SK-N-SH treated with all-trans-retinoic acid at 6 μM for 48 hours (cell line): ENCODE measurements at regions not wholly inside any gene's neighbourhood (a gene's known extent, or its start where the extent isn't known, plus 50 kb on each side); places are given as distances from the start of the nearest gene placed in this dataset.

Experiments
- ATAC-seq: fragments of 200-7000 bp; cut with Tn5 transposase; 3 replicates; pipeline ENCODE4 v1.9.1; 2020; ENCODE audit warnings: mild to moderate bottlenecking, moderate library complexity
- ARNTL ChIP-seq: fragments of 450-650 bp; formaldehyde crosslinking; IDR thresholded peaks from 2 replicates; pipeline ENCODE4 v1.5.0; 2020; ENCODE audit warnings: low read depth, mild to moderate bottlenecking, moderate library complexity, borderline replicate concordance
- BACH2 ChIP-seq: fragments of 250-450 bp; sonication (Bioruptor Pico); IDR thresholded peaks from 2 replicates; pipeline ENCODE4 v1.9.0; 2021; ENCODE audit warnings: mild to moderate bottlenecking, borderline replicate concordance
- ESRRG ChIP-seq: fragments of 250-450 bp; sonication (Bioruptor Pico); IDR thresholded peaks from 2 replicates; pipeline ENCODE4 v1.6.1; 2021; ENCODE audit warnings: mild to moderate bottlenecking
- GLIS3 ChIP-seq: fragments of 250-450 bp; sonication (Bioruptor Pico); IDR thresholded peaks from 2 replicates; pipeline ENCODE4 v1.5.0; 2020; ENCODE audit warnings: mild to moderate bottlenecking, moderate library complexity
- OSR1 ChIP-seq: fragments of 250-450 bp; sonication (Bioruptor Pico); IDR thresholded peaks from 2 replicates; pipeline ENCODE4 v1.8.0; 2022; ENCODE audit warnings: moderate library complexity, mild to moderate bottlenecking, inconsistent platforms
- PPARA ChIP-seq: fragments of 250-450 bp; sonication (Bioruptor Pico); IDR thresholded peaks from 2 replicates; pipeline ENCODE4 v1.5.0; 2020; ENCODE audit warnings: mild to moderate bottlenecking, borderline replicate concordance
- RARB ChIP-seq: fragments of 250-450 bp; sonication (Bioruptor Pico); IDR thresholded peaks from 2 replicates; pipeline ENCODE4 v1.8.0; 2021; ENCODE audit warnings: mild to moderate bottlenecking, moderate library complexity
- TCF4 ChIP-seq: fragments of 250-450 bp; sonication (Bioruptor Pico); IDR thresholded peaks from 2 replicates; pipeline ENCODE4 v1.8.0; 2021; ENCODE audit warnings: mild to moderate bottlenecking, moderate library complexity, borderline replicate concordance
- ZC3H10 ChIP-seq: fragments of 250-450 bp; sonication (Bioruptor Pico); IDR thresholded peaks from 2 replicates; pipeline ENCODE4 v1.5.1; 2021; ENCODE audit warnings: mild to moderate bottlenecking, moderate library complexity
- ZFP3 ChIP-seq: fragments of 250-450 bp; sonication (Bioruptor Pico); IDR thresholded peaks from 2 replicates; pipeline ENCODE4 v1.5.0; 2020; ENCODE audit warnings: mild to moderate bottlenecking, moderate library complexity
- ZFP30 ChIP-seq: fragments of 450-650 bp; formaldehyde crosslinking; IDR thresholded peaks from 2 replicates; pipeline ENCODE4 v1.5.0; 2022; ENCODE audit warnings: mild to moderate bottlenecking, moderate library complexity
- ZNF565 ChIP-seq: fragments of 450-650 bp; formaldehyde crosslinking; conservative IDR thresholded peaks from 2 replicates; pipeline ENCODE4 v1.5.0; 2020; ENCODE audit warnings: low read depth, mild to moderate bottlenecking, moderate library complexity
- ZNF70 ChIP-seq: fragments of 450-650 bp; formaldehyde crosslinking; IDR thresholded peaks from 2 replicates; pipeline ENCODE4 v1.5.0; 2020; ENCODE audit warnings: mild to moderate bottlenecking, moderate library complexity
- ZNF8 ChIP-seq: fragments of 450-650 bp; formaldehyde crosslinking; IDR thresholded peaks from 2 replicates; pipeline ENCODE4 v1.5.0; 2020; ENCODE audit warnings: mild to moderate bottlenecking, moderate library complexity
- TF ChIP-seq, protein P1 (sequence below): fragments of 250-450 bp; sonication (Bioruptor Pico); IDR thresholded peaks from 2 replicates; pipeline ENCODE4 v1.5.1; 2020; ENCODE audit warnings: low read depth, mild to moderate bottlenecking, moderate library complexity
- TF ChIP-seq, protein P2 (sequence below): fragments of 250-450 bp; sonication (Bioruptor Pico); IDR thresholded peaks from 2 replicates; pipeline ENCODE4 v1.8.0; 2020; ENCODE audit warnings: mild to moderate bottlenecking, moderate library complexity, borderline replicate concordance
- TF ChIP-seq, protein P3 (sequence below): fragments of 250-450 bp; sonication (Bioruptor Pico); IDR thresholded peaks from 2 replicates; pipeline ENCODE4 v1.5.0; 2020; ENCODE audit warnings: mild to moderate bottlenecking, moderate library complexity
- TF ChIP-seq, protein P4 (sequence below): fragments of 250-450 bp; sonication (Bioruptor Pico); IDR thresholded peaks from 2 replicates; pipeline ENCODE4 v1.5.1; 2021; ENCODE audit warnings: mild to moderate bottlenecking, moderate library complexity

DNA sequence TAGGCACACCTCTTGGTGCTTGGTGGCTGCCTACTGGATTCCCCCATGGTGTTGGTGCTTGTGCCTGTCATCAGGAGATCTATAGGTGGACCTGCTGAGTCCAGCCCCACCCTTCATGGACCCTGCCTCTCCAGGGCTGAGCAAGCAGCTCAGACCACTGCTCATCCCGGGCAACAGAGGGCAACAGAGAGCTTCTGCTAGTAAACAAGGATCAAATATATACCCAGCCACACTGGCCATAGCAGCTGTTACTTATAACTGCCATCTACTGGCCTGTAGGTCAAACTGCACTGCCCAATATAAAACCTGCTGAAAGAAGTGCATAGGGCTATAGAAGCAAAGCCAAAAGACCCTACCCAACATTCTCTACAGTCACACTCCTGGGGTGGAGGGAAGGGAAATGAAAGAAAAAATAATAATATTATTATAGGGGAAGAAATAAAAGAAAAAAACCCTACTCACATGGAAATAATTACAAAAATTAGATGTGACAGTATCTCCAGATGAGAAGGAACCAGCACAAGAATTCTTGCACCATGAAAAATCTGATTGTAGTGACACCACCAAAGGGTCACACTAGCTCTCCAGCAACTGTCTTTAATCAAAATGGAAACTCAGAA, 54.9 kb upstream of the ZNF800 start (continued):
- TF ChIP-seq, protein P1, sequence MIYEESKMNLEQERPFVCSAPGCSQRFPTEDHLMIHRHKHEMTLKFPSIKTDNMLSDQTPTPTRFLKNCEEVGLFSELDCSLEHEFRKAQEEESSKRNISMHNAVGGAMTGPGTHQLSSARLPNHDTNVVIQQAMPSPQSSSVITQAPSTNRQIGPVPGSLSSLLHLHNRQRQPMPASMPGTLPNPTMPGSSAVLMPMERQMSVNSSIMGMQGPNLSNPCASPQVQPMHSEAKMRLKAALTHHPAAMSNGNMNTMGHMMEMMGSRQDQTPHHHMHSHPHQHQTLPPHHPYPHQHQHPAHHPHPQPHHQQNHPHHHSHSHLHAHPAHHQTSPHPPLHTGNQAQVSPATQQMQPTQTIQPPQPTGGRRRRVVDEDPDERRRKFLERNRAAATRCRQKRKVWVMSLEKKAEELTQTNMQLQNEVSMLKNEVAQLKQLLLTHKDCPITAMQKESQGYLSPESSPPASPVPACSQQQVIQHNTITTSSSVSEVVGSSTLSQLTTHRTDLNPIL: no peak
- TF ChIP-seq ZNF565: no peak

DNA sequence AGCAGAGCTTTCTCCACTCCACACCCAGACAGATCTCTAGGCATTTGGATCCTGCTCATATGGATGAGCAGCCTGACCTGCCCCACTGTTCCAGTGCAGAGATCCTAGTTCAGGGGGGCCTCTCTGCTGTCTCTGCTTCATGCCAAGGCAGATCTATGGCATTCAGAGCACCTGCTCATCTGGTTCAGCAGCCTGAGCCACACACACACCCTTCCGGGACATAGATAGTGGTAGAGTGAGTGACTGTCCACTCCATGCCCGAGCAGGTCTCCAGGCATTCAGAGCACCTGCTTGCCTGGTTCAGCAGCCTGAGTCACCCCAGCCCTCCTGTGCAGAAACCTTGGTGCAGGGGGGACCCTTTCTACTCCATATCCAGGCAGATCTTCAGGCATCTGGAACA, 54.3 kb upstream of the ZNF800 start:
- ATAC-seq: no peak
- TF ChIP-seq ESRRG (CRISPR knock-in tag) (no peak), GLIS3 (no peak), ARNTL (no peak), ZNF565 (no peak), OSR1 (no peak), ZFP30 (CRISPR knock-in tag) (no peak), ZNF8 (CRISPR knock-in tag) (no peak), RARB (CRISPR knock-in tag) (no peak), PPARA (CRISPR knock-in tag) (no peak), ZC3H10 (CRISPR knock-in tag) (no peak), ZFP3 (CRISPR knock-in tag) (no peak), BACH2 (CRISPR knock-in tag) (no peak), ZNF70 (no peak), TCF4 (CRISPR knock-in tag) (no peak)
- TF ChIP-seq, protein P1: no peak
- TF ChIP-seq, protein P2, sequence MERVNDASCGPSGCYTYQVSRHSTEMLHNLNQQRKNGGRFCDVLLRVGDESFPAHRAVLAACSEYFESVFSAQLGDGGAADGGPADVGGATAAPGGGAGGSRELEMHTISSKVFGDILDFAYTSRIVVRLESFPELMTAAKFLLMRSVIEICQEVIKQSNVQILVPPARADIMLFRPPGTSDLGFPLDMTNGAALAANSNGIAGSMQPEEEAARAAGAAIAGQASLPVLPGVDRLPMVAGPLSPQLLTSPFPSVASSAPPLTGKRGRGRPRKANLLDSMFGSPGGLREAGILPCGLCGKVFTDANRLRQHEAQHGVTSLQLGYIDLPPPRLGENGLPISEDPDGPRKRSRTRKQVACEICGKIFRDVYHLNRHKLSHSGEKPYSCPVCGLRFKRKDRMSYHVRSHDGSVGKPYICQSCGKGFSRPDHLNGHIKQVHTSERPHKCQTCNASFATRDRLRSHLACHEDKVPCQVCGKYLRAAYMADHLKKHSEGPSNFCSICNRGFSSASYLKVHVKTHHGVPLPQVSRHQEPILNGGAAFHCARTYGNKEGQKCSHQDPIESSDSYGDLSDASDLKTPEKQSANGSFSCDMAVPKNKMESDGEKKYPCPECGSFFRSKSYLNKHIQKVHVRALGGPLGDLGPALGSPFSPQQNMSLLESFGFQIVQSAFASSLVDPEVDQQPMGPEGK (CRISPR knock-in tag): no peak
- TF ChIP-seq, protein P3, sequence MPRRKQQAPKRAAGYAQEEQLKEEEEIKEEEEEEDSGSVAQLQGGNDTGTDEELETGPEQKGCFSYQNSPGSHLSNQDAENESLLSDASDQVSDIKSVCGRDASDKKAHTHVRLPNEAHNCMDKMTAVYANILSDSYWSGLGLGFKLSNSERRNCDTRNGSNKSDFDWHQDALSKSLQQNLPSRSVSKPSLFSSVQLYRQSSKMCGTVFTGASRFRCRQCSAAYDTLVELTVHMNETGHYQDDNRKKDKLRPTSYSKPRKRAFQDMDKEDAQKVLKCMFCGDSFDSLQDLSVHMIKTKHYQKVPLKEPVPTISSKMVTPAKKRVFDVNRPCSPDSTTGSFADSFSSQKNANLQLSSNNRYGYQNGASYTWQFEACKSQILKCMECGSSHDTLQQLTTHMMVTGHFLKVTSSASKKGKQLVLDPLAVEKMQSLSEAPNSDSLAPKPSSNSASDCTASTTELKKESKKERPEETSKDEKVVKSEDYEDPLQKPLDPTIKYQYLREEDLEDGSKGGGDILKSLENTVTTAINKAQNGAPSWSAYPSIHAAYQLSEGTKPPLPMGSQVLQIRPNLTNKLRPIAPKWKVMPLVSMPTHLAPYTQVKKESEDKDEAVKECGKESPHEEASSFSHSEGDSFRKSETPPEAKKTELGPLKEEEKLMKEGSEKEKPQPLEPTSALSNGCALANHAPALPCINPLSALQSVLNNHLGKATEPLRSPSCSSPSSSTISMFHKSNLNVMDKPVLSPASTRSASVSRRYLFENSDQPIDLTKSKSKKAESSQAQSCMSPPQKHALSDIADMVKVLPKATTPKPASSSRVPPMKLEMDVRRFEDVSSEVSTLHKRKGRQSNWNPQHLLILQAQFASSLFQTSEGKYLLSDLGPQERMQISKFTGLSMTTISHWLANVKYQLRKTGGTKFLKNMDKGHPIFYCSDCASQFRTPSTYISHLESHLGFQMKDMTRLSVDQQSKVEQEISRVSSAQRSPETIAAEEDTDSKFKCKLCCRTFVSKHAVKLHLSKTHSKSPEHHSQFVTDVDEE (CRISPR knock-in tag): no peak
- TF ChIP-seq, protein P4, sequence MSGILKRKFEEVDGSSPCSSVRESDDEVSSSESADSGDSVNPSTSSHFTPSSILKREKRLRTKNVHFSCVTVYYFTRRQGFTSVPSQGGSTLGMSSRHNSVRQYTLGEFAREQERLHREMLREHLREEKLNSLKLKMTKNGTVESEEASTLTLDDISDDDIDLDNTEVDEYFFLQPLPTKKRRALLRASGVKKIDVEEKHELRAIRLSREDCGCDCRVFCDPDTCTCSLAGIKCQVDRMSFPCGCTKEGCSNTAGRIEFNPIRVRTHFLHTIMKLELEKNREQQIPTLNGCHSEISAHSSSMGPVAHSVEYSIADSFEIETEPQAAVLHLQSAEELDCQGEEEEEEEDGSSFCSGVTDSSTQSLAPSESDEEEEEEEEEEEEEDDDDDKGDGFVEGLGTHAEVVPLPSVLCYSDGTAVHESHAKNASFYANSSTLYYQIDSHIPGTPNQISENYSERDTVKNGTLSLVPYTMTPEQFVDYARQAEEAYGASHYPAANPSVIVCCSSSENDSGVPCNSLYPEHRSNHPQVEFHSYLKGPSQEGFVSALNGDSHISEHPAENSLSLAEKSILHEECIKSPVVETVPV (CRISPR knock-in tag): no peak
